Cardiac muscle cell (in vitro differentiated cells and primary cell): ENCODE measurements at regions not wholly inside any gene's neighbourhood (a gene's known extent, or its start where the extent isn't known, plus 50 kb on each side); places are given as distances from the start of the nearest gene placed in this dataset.

Experiments used
- DNase-seq, 2 donors: peaks; one replicate each; pipeline versions ENCODE4 v3.0.0 to v3.0.0-alpha.2; 2010 to 2017; ENCODE audit warnings: low read depth in 1 of 2, low spot score in 1 of 2
- H3K27ac ChIP-seq: fragments of 200-600 bp; sonication (generic); 2 replicates; pipeline ENCODE4 v1.5.1; 2016
- H3K27me3 ChIP-seq: fragments of 200-600 bp; sonication (generic); 2 replicates; pipeline ENCODE4 v1.6.0; 2016; ENCODE audit warnings: control low read depth
- H3K36me3 ChIP-seq: fragments of 200-600 bp; sonication (generic); 2 replicates; pipeline ENCODE4 v1.5.1; 2016; ENCODE audit warnings: control low read depth
- H3K4me1 ChIP-seq: fragments of 200-600 bp; sonication (generic); 2 replicates; pipeline ENCODE4 v1.8.1; 2017; ENCODE audit warnings: low read depth, mild to moderate bottlenecking, mixed run types
- H3K4me3 ChIP-seq: fragments of 200-600 bp; sonication (generic); 2 replicates; pipeline ENCODE4 v1.5.1; 2016; ENCODE audit warnings: mild to moderate bottlenecking
- H3K9me3 ChIP-seq: fragments of 200-600 bp; sonication (generic); 2 replicates; pipeline ENCODE4 v1.5.1; 2017; ENCODE audit warnings: low read depth, mild to moderate bottlenecking, control low read depth
- CTCF ChIP-seq: IDR thresholded peaks from 2 replicates; pipeline ENCODE4 v1.5.1; 2012; ENCODE audit warnings: low read depth, mild to moderate bottlenecking, low read length

GRCh38 chr7:4613846-4614548 lies 68.1 kb upstream of the FOXK1 start:
- Histone ChIP-seq H3K27ac (no peak overlapping the region), H3K4me1 (no peaks in the 10 kb centered on the region), H3K9me3 (no peaks in the 10 kb centered on the region), H3K4me3 (no peak overlapping the region), H3K36me3 (no peaks in the 10 kb centered on the region), H3K27me3 (no peaks in the 10 kb centered on the region)
- no peak for TF ChIP-seq CTCF
- DNase-seq = peak in 1 of 2 donors; percentile 77

GRCh38 chr7:4616116-4616515 lies 66.0 kb upstream of the FOXK1 start:
- Histone ChIP-seq H3K27me3 (no peaks in the 10 kb centered on the region), H3K9me3 (no peaks in the 10 kb centered on the region), H3K36me3 (no peaks in the 10 kb centered on the region), H3K27ac (no peak overlapping the region), H3K4me3 (no peak overlapping the region), H3K4me1 (no peaks in the 10 kb centered on the region)
- no peak for DNase-seq
- no peak for TF ChIP-seq CTCF

GRCh38 chr7:4621396-4621795 lies 60.7 kb upstream of the FOXK1 start:
- DNase-seq = peak in 1 of 2 donors; percentile 38
- TF ChIP-seq CTCF = no peak
- Histone ChIP-seq H3K36me3 (no peaks in the 10 kb centered on the region), H3K9me3 (no peaks in the 10 kb centered on the region), H3K27me3 (no peaks in the 10 kb centered on the region), H3K4me1 (no peaks in the 10 kb centered on the region), H3K4me3 (no peak overlapping the region), H3K27ac (no peak overlapping the region)

- no peaks in the 10 kb centered on the region for H3K4me1 ChIP-seq
- no peak for TF ChIP-seq CTCF
- no peaks in the 10 kb centered on the region for H3K27me3 ChIP-seq
- no peak overlapping the region for H3K27ac ChIP-seq
- no peaks in the 10 kb centered on the region for H3K9me3 ChIP-seq
- H3K4me3 ChIP-seq = no peak overlapping the region
- DNase-seq = no peak
- no peaks in the 10 kb centered on the region for H3K36me3 ChIP-seq
Measured at GRCh38 chr7:4626318-4626845, 55.7 kb upstream of the FOXK1 start.

- H3K4me1 ChIP-seq = no peaks in the 10 kb centered on the region
- no peak for DNase-seq
- H3K4me3 ChIP-seq = no peak overlapping the region
- H3K36me3 ChIP-seq = no peaks in the 10 kb centered on the region
- no peaks in the 10 kb centered on the region for H3K9me3 ChIP-seq
- no peaks in the 10 kb centered on the region for H3K27me3 ChIP-seq
- H3K27ac ChIP-seq = no peak overlapping the region
- TF ChIP-seq CTCF = no peak
Measured at GRCh38 chr7:4629287-4629895, 52.7 kb upstream of the FOXK1 start.
